WTC11 (cell line): ENCODE measurements at regions not wholly inside any gene's neighbourhood (a gene's known extent, or its start where the extent isn't known, plus 50 kb on each side); places are given as distances from the start of the nearest gene placed in this dataset.

Experiments
- E2F5 ChIP-seq: sonication (generic); formaldehyde crosslinking; IDR thresholded peaks from 2 replicates; pipeline ENCODE4 v1.8.1; 2022; ENCODE audit warnings: mild to moderate bottlenecking, moderate library complexity, missing genetic modification reagents
- ESRRA ChIP-seq: sonication (generic); formaldehyde crosslinking; IDR thresholded peaks from 2 replicates; pipeline ENCODE4 v1.8.1; 2022; ENCODE audit warnings: mild to moderate bottlenecking, missing genetic modification reagents, borderline replicate concordance
- TCF7 ChIP-seq: sonication (generic); formaldehyde crosslinking; IDR thresholded peaks from 2 replicates; pipeline ENCODE4 v1.8.0; 2022; ENCODE audit warnings: mild to moderate bottlenecking, low read depth, missing genetic modification reagents, moderate library complexity
- ZNF138 ChIP-seq: sonication (generic); formaldehyde crosslinking; conservative IDR thresholded peaks from 2 replicates; pipeline ENCODE4 v1.8.1; 2022; ENCODE audit warnings: mild to moderate bottlenecking, moderate library complexity, missing genetic modification reagents
- TF ChIP-seq, protein P1 (sequence below): fragments of 200-600 bp; IDR thresholded peaks from 2 replicates; pipeline ENCODE4 v1.8.0; 2022; ENCODE audit warnings: antibody characterized with exemption

DNA sequence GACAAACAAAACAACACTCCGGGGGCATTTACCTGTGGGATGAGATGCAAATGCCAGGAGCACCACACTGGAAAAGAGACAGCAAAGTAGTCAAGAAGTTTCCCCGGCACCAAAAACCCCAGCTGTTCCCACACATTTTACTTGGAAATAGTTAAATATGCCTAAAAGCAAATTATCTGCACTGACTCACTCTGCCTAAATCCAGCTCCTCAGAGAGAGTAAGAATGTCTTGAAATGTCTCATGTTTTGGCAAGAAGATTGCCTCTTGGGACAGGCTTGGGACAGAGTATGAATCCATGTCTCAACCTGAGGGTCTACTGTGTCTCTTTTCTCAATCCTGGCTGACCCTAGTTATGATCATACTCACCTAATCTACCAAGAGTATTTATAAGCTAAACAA lies 87.5 kb upstream of the RIOK3 start:
- TF ChIP-seq, protein P1, sequence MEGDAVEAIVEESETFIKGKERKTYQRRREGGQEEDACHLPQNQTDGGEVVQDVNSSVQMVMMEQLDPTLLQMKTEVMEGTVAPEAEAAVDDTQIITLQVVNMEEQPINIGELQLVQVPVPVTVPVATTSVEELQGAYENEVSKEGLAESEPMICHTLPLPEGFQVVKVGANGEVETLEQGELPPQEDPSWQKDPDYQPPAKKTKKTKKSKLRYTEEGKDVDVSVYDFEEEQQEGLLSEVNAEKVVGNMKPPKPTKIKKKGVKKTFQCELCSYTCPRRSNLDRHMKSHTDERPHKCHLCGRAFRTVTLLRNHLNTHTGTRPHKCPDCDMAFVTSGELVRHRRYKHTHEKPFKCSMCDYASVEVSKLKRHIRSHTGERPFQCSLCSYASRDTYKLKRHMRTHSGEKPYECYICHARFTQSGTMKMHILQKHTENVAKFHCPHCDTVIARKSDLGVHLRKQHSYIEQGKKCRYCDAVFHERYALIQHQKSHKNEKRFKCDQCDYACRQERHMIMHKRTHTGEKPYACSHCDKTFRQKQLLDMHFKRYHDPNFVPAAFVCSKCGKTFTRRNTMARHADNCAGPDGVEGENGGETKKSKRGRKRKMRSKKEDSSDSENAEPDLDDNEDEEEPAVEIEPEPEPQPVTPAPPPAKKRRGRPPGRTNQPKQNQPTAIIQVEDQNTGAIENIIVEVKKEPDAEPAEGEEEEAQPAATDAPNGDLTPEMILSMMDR: no peak
- no peak for TF ChIP-seq ZNF138 (CRISPR knock-in tag)
- no peak for TF ChIP-seq E2F5 (CRISPR knock-in tag)
- TF ChIP-seq TCF7: no peak
- TF ChIP-seq ESRRA (CRISPR knock-in tag): no peak
